ENCODE measurements at regions not wholly inside any gene's neighbourhood (a gene's known extent, or its start where the extent isn't known, plus 50 kb on each side); places are given as distances from the start of the nearest gene placed in this dataset.
A peak's percentile ranks its signal among the peaks of the same experiment; 100 is the strongest.

- H3K4me1 ChIP-seq (ENCODE audit: control insufficient read depth, insufficient read depth, low read length) = no peaks in the 10 kb centered on the region
- no peak for DNase-seq (ENCODE audit: low read depth)
- H3K9ac ChIP-seq (ENCODE audit: low read length) = no peak overlapping the region
- no peaks in the 10 kb centered on the region for H3K9me3 ChIP-seq (ENCODE audit: control insufficient read depth, low read length)
- H3K4me3 ChIP-seq (ENCODE audit: low read length) = no peak overlapping the region
- no peaks in the 10 kb centered on the region for H3K36me3 ChIP-seq (ENCODE audit: control insufficient read depth, insufficient read depth, low read length, severe bottlenecking)
- no peaks in the 10 kb centered on the region for H3K27me3 ChIP-seq (replicated peaks; ENCODE audit: control insufficient read depth, insufficient read depth, low read length)
Observed at GRCh38 chr5:91730026-91730425, 346.9 kb upstream of the ARRDC3 start.

GRCh38 chr5:91727463-91727862 is 344.3 kb upstream of the ARRDC3 start:
- Histone ChIP-seq H3K4me3 (ENCODE audit: low read length) (no peak overlapping the region), H3K9ac (ENCODE audit: low read length) (no peak overlapping the region), H3K36me3 (ENCODE audit: control insufficient read depth, insufficient read depth, low read length, severe bottlenecking) (no peaks in the 10 kb centered on the region), H3K4me1 (ENCODE audit: control insufficient read depth, insufficient read depth, low read length) (no peaks in the 10 kb centered on the region), H3K9me3 (ENCODE audit: control insufficient read depth, low read length) (no peaks in the 10 kb centered on the region), H3K27me3 (replicated peaks; ENCODE audit: control insufficient read depth, insufficient read depth, low read length) (no peaks in the 10 kb centered on the region)
- no peak for DNase-seq (ENCODE audit: low read depth)

GRCh38 chr5:91722736-91723467 is 339.8 kb upstream of the ARRDC3 start:
- no peaks in the 10 kb centered on the region for H3K9me3 ChIP-seq (ENCODE audit: control insufficient read depth, low read length)
- H3K4me3 ChIP-seq (ENCODE audit: low read length) = no peak overlapping the region
- no peaks in the 10 kb centered on the region for H3K4me1 ChIP-seq (ENCODE audit: control insufficient read depth, insufficient read depth, low read length)
- H3K36me3 ChIP-seq (ENCODE audit: control insufficient read depth, insufficient read depth, low read length, severe bottlenecking) = no peaks in the 10 kb centered on the region
- DNase-seq (ENCODE audit: low read depth) = no peak
- H3K9ac ChIP-seq (ENCODE audit: low read length) = no peak overlapping the region
- no peaks in the 10 kb centered on the region for H3K27me3 ChIP-seq (replicated peaks; ENCODE audit: control insufficient read depth, insufficient read depth, low read length)

- Histone ChIP-seq H3K4me3 (ENCODE audit: low read length) (no peak overlapping the region), H3K4me1 (ENCODE audit: control insufficient read depth, insufficient read depth, low read length) (no peaks in the 10 kb centered on the region), H3K36me3 (ENCODE audit: control insufficient read depth, insufficient read depth, low read length, severe bottlenecking) (no peaks in the 10 kb centered on the region), H3K27me3 (replicated peaks; ENCODE audit: control insufficient read depth, insufficient read depth, low read length) (no peaks in the 10 kb centered on the region), H3K9ac (ENCODE audit: low read length) (no peak overlapping the region), H3K9me3 (ENCODE audit: control insufficient read depth, low read length) (peaks cover 2% of the 10 kb centered on the region)
- peak; percentile 76 for DNase-seq (ENCODE audit: low read depth)
Observed at GRCh38 chr5:91712718-91713117, 329.6 kb upstream of the ARRDC3 start.

- Histone ChIP-seq H3K27me3 (replicated peaks; ENCODE audit: control insufficient read depth, insufficient read depth, low read length) (no peaks in the 10 kb centered on the region), H3K9ac (ENCODE audit: low read length) (no peak overlapping the region), H3K9me3 (ENCODE audit: control insufficient read depth, low read length) (peaks cover 2% of the 10 kb centered on the region), H3K4me1 (ENCODE audit: control insufficient read depth, insufficient read depth, low read length) (no peaks in the 10 kb centered on the region), H3K4me3 (ENCODE audit: low read length) (no peak overlapping the region), H3K36me3 (ENCODE audit: control insufficient read depth, insufficient read depth, low read length, severe bottlenecking) (no peaks in the 10 kb centered on the region)
- DNase-seq (ENCODE audit: low read depth) = no peak
Observed at GRCh38 chr5:91707521-91707841, 324.4 kb upstream of the ARRDC3 start.

- Histone ChIP-seq H3K9ac (ENCODE audit: low read length) (no peak overlapping the region), H3K36me3 (ENCODE audit: control insufficient read depth, insufficient read depth, low read length, severe bottlenecking) (no peaks in the 10 kb centered on the region), H3K4me3 (ENCODE audit: low read length) (no peak overlapping the region), H3K9me3 (ENCODE audit: control insufficient read depth, low read length) (peaks cover 2% of the 10 kb centered on the region), H3K4me1 (ENCODE audit: control insufficient read depth, insufficient read depth, low read length) (no peaks in the 10 kb centered on the region), H3K27me3 (replicated peaks; ENCODE audit: control insufficient read depth, insufficient read depth, low read length) (no peaks in the 10 kb centered on the region)
- peak; percentile 88 for DNase-seq (ENCODE audit: low read depth)
Observed at GRCh38 chr5:91706785-91707520, 323.8 kb upstream of the ARRDC3 start.

- Histone ChIP-seq H3K9ac (ENCODE audit: low read length) (no peak overlapping the region), H3K36me3 (ENCODE audit: control insufficient read depth, insufficient read depth, low read length, severe bottlenecking) (no peaks in the 10 kb centered on the region), H3K27me3 (replicated peaks; ENCODE audit: control insufficient read depth, insufficient read depth, low read length) (no peaks in the 10 kb centered on the region), H3K9me3 (ENCODE audit: control insufficient read depth, low read length) (no peaks in the 10 kb centered on the region), H3K4me1 (ENCODE audit: control insufficient read depth, insufficient read depth, low read length) (no peaks in the 10 kb centered on the region), H3K4me3 (ENCODE audit: low read length) (no peak overlapping the region)
- DNase-seq (ENCODE audit: low read depth) = no peak
Observed at GRCh38 chr5:91703128-91703527, 320.0 kb upstream of the ARRDC3 start.

- no peaks in the 10 kb centered on the region for H3K4me1 ChIP-seq (ENCODE audit: control insufficient read depth, insufficient read depth, low read length)
- no peaks in the 10 kb centered on the region for H3K9me3 ChIP-seq (ENCODE audit: control insufficient read depth, low read length)
- no peak overlapping the region for H3K9ac ChIP-seq (ENCODE audit: low read length)
- no peak overlapping the region for H3K4me3 ChIP-seq (ENCODE audit: low read length)
- no peaks in the 10 kb centered on the region for H3K36me3 ChIP-seq (ENCODE audit: control insufficient read depth, insufficient read depth, low read length, severe bottlenecking)
- no peaks in the 10 kb centered on the region for H3K27me3 ChIP-seq (replicated peaks; ENCODE audit: control insufficient read depth, insufficient read depth, low read length)
- no peak for DNase-seq (ENCODE audit: low read depth)
Observed at GRCh38 chr5:91699429-91699828, 316.3 kb upstream of the ARRDC3 start.

- H3K4me1 ChIP-seq (ENCODE audit: control insufficient read depth, insufficient read depth, low read length) = no peaks in the 10 kb centered on the region
- H3K4me3 ChIP-seq (ENCODE audit: low read length) = no peak overlapping the region
- DNase-seq (ENCODE audit: low read depth) = no peak
- no peaks in the 10 kb centered on the region for H3K27me3 ChIP-seq (replicated peaks; ENCODE audit: control insufficient read depth, insufficient read depth, low read length)
- no peaks in the 10 kb centered on the region for H3K36me3 ChIP-seq (ENCODE audit: control insufficient read depth, insufficient read depth, low read length, severe bottlenecking)
- no peaks in the 10 kb centered on the region for H3K9me3 ChIP-seq (ENCODE audit: control insufficient read depth, low read length)
- H3K9ac ChIP-seq (ENCODE audit: low read length) = no peak overlapping the region
Observed at GRCh38 chr5:91691592-91691991, 308.5 kb upstream of the ARRDC3 start.

GRCh38 chr5:91690921-91691320 is 307.8 kb upstream of the ARRDC3 start:
- no peak overlapping the region for H3K4me3 ChIP-seq (ENCODE audit: low read length)
- no peaks in the 10 kb centered on the region for H3K36me3 ChIP-seq (ENCODE audit: control insufficient read depth, insufficient read depth, low read length, severe bottlenecking)
- peak; percentile 4 for DNase-seq (ENCODE audit: low read depth)
- no peaks in the 10 kb centered on the region for H3K4me1 ChIP-seq (ENCODE audit: control insufficient read depth, insufficient read depth, low read length)
- no peak overlapping the region for H3K9ac ChIP-seq (ENCODE audit: low read length)
- H3K9me3 ChIP-seq (ENCODE audit: control insufficient read depth, low read length) = no peaks in the 10 kb centered on the region
- no peaks in the 10 kb centered on the region for H3K27me3 ChIP-seq (replicated peaks; ENCODE audit: control insufficient read depth, insufficient read depth, low read length)

- no peak overlapping the region for H3K9ac ChIP-seq (ENCODE audit: low read length)
- no peaks in the 10 kb centered on the region for H3K36me3 ChIP-seq (ENCODE audit: control insufficient read depth, insufficient read depth, low read length, severe bottlenecking)
- no peak for DNase-seq (ENCODE audit: low read depth)
- H3K4me3 ChIP-seq (ENCODE audit: low read length) = no peak overlapping the region
- no peaks in the 10 kb centered on the region for H3K27me3 ChIP-seq (replicated peaks; ENCODE audit: control insufficient read depth, insufficient read depth, low read length)
- no peaks in the 10 kb centered on the region for H3K9me3 ChIP-seq (ENCODE audit: control insufficient read depth, low read length)
- H3K4me1 ChIP-seq (ENCODE audit: control insufficient read depth, insufficient read depth, low read length) = no peaks in the 10 kb centered on the region
Observed at GRCh38 chr5:91687430-91687829, 304.3 kb upstream of the ARRDC3 start.

Data from adipocyte (in vitro differentiated cells).